Vagina (tissue), 2 donors: ENCODE measurements at regions not wholly inside any gene's neighbourhood (a gene's known extent, or its start where the extent isn't known, plus 50 kb on each side); places are given as distances from the start of the nearest gene placed in this dataset.

ENCODE experiments used
- CTCF ChIP-seq, 3 experiments: fragments of 450-650 bp in 2 of 3; fragments of 200-600 bp in 1 of 3; sonication (generic) in 1 of 3; IDR thresholded peaks; one replicate each; pipeline ENCODE4 v1.5.1; 2017 to 2019; ENCODE audit warnings: antibody characterized with exemption in 3 of 3, mild to moderate bottlenecking in 2 of 3, moderate library complexity in 2 of 3
- POLR2A ChIP-seq, 2 donors: fragments of 450-650 bp; IDR thresholded peaks; one replicate each; pipeline ENCODE4 v1.6.1; 2017; ENCODE audit warnings: antibody characterized with exemption in 2 of 2, mild to moderate bottlenecking in 2 of 2, moderate library complexity in 2 of 2

- TF ChIP-seq CTCF (IDR thresholded peaks at IDR 0.05) (no peak), POLR2A (IDR thresholded peaks at IDR 0.05) (no peak)
These were observed 49.8 kb upstream of the SH3PXD2B start for GRCh38 chr5:172503925-172504700.
